A204.1 (cell line): ENCODE measurements at regions not wholly inside any gene's neighbourhood (a gene's known extent, or its start where the extent isn't known, plus 50 kb on each side); places are given as distances from the start of the nearest gene placed in this dataset.
"Not testable (repeated sequence)": the region's sequence is repeated elsewhere in the genome, so short reads cannot be mapped to it uniquely, and the experiment has no call there.

Experiments used
- FAIRE-seq: peaks from 2 replicates; lab custom pipeline; 2012; peaks lifted over from hg19 to GRCh38; lab: Jason Lieb, UNC

DNA sequence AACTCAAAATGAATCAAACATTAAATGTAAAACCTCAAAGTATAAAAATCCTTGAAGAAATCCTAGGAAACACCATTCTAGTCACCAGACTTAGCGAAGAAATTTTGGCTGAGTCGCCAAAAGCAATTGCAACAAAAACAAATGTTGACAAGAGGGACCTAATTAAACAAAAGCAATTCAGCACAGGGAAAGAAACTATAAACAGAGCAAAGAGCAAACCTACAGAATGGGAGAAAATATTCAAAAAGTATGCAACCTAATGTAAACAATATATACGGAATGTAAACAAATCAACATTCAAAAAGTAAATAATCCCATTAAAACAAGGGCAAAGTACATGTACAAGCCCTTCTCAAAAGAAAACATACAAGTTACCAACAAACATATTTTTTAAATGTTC lies 974.7 kb downstream of the TRAM1L1 start:
- no peak for FAIRE-seq

DNA sequence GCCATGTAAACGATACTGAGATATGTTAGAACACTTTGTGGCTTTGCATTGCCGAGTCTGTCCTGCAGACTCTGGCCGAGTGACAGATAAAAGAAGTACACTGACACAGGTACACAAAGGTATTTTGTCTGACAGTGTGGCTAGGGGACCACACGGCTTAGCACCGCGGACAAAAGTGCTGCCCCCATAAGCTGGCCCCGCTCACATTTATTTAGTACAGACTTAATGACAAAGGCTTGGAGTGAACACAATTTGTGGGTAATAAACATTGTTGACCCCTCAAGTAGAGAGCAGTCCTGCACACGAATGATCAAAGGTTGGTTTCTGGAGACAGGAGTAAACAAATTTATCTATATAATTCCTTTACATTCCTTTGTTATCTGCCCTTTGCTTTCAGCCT lies 976.8 kb downstream of the TRAM1L1 start:
- no peak for FAIRE-seq

DNA sequence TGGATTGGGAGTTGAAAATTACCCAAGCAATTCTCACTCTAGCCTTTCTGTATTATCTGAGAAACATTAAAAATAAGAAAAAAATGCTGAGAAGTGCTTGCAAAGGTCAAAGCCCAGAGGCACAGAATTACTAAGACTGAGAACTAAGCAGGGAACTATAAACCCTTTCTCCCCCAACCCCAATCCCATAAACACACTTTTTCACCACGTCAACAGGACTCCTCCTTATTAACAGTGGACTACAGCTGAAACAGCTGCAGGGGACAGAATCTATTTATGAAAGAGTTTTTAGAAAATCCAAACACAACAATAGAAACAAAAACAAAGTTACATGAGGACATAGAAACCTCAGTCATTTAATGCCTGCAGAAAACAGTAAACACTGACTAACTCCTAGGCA lies 984.1 kb downstream of the TRAM1L1 start:
- no peak for FAIRE-seq

DNA sequence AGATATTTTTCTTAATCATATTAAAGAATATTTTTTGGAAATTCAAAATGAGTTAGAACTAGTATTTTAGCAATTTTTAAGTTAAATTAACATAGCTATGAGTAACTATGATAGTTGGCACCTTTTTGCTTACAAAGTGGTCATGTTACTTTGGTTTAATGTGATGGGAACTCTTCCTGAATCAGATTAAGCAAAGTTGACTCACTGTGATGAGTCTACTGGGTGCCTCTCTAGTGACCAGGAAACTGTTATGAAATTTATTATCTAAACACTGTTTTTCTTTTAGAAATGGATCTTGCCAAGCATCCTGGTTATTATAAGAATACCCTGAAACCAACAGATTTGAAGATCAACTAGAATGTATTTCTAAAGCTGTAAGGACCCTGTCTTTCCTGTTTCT lies 985.8 kb downstream of the TRAM1L1 start:
- FAIRE-seq = no peak

DNA sequence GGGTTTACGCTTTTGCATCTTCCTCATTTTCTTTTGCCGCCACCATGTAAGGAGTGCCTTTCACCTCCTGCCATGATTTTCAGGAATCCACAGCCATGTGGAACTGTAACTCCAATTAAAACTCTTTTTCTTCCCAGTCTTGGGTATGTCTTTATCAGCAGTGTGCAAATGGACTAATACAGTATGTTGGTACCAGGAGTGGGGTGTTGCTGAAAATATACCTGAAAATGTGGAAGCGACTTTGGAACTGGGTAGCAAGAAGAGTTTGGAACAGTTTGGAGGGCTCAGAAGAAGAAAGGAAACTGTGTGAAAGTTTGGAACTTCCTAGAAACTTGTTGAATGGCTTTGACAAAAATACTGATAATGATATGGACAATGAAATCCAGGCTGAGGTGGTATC lies 983.9 kb upstream of the NDST4 start:
- FAIRE-seq = not testable (repeated sequence)

DNA sequence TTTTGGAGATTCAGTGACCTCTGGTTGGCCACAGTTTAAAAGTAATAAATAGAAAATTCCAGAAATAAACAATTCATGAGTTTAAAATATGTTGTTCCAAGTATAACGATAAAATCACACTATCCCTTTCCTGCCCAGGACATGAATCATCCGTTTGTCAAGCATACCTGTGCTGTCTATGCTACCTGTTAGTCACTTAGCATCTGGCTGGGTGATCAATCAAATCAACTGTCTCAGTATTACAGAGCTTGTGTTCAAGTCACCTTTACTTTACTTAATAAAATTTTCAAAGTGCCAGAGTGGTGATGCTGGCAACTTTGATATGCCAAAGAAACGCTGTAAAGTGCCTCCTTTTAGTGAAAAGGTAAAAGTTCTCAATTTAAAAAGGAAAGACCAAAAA lies 979.5 kb upstream of the NDST4 start:
- FAIRE-seq = no peak

- FAIRE-seq = no peak
Observed at GRCh38 chr4:116088771-116089170, 975.4 kb upstream of the NDST4 start.

DNA sequence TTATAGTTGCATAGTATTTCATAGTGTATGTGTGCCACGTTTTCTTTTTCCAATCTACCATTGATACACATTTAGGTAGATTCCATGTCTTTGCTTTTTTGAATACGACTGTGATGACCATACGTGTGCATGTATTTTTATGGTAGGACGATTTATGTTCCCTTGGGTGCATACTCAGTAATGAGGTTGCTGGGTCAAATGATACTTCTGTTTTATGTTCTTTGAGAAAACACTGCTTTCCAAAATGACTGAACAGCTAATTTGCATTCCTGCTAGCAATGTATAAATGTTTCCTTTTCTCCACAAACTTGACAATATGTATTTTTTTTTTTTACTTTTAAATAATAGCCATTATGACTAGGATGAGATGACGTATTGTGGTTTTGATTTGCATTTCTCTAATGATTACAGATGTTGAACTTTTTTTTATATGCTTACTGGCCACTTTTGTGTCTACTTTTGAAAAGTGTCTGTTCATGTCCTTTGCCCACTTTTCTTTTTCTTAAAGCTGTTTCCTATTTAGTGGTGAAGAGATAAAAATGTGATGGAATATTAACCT lies 969.5 kb upstream of the NDST4 start:
- no peak for FAIRE-seq

DNA sequence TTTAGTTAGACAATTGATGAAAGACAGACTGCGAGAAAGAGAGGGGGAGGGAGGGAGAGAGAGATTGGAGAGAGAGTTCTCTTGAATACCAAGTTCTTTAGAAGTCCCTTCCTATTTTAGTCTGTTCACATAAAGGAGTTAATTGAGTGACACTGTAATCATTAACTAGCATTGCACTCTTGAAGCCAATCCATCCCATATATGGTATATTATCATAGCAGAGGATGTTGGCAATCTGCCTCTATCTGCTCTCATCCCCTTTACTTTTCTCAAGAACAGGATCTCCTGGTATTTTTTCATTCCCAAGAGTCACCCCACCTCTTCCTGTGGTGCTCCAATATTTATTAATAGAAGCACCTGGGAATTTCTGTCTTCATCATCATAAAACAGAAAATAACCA lies 959.6 kb upstream of the NDST4 start:
- FAIRE-seq = no peak

DNA sequence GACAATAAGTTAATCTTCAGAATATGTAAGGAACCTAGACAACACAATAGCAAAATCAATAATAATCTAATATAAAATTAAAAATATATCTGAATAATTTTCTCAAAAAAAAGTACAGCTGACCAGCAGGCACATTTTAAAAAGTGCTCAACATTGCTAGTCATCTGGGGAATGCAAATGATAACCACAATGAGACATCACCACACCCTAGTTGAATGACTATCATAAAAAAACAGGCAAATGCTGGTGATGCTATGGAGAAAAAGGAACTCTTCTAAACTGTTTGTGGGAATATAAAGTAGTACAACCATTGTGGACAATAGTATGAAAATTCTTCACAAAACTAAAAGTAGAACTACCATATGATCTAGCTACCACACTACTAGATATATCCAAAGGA lies 956.9 kb upstream of the NDST4 start:
- no peak for FAIRE-seq

DNA sequence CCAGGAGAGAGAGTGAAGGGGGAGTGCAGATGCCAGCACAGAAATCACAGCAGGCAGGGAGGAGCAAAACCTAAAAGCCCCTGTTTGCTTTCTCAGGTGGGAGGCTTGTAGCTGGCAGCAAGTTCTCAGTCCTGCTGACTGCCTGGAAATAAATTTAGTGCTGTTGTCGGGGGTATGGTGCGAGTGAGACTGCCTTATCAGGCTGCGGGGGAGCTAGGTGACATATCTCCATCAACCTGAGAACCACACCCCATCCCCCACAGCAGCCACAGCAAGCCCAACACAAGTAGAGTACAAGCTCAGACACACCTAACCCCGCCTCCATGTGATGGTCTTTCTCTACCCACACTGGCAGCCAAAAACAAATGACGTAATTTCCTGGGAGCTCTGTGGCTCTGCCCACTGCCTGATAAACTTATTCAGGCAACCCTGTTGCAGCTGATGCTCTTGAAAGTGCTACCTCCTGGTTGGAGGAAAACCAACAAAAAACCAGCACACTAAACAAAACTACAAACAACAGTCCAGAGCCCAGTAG lies 953.4 kb upstream of the NDST4 start:
- no peak for FAIRE-seq

- FAIRE-seq = no peak
Observed at GRCh38 chr4:116064331-116064730, 950.9 kb upstream of the NDST4 start.

DNA sequence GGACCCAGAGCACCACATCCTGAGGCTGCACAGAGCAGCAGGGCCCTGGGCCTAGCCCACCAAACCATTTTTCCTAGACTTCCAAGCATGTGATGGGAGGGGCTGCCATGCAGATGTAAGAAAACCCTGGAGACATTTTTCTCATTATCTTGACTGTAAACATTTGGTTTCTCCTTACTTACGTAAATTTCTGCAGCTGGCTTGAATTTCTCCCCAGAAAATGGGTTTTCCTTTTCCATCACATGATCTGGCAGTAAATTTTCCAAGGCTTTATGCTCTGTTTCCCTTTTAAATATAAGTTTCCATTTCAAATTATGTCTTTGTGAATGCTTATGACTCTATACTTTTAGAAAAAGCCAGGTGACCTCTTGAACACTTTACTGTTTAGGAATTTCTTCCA lies 945.9 kb upstream of the NDST4 start:
- FAIRE-seq = no peak

DNA sequence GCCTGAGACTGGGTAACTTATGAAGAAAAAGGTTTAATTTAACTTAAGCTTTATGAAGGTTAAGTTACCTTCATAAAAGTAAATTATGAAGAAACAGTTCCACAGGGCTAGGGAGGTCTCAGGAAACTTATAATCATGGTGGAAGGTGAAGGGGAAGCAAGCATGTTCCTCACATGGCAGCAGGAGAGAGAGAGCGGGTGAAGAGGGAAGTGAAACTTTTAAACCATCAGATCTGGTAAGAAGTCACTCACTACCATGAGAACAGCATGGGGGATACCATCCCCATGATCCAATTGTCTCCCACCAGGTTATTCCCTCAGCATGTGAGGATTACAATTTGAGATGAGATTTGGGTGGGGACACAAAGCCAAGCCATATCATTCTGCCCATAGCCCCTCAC lies 944.7 kb upstream of the NDST4 start:
- no peak for FAIRE-seq

DNA sequence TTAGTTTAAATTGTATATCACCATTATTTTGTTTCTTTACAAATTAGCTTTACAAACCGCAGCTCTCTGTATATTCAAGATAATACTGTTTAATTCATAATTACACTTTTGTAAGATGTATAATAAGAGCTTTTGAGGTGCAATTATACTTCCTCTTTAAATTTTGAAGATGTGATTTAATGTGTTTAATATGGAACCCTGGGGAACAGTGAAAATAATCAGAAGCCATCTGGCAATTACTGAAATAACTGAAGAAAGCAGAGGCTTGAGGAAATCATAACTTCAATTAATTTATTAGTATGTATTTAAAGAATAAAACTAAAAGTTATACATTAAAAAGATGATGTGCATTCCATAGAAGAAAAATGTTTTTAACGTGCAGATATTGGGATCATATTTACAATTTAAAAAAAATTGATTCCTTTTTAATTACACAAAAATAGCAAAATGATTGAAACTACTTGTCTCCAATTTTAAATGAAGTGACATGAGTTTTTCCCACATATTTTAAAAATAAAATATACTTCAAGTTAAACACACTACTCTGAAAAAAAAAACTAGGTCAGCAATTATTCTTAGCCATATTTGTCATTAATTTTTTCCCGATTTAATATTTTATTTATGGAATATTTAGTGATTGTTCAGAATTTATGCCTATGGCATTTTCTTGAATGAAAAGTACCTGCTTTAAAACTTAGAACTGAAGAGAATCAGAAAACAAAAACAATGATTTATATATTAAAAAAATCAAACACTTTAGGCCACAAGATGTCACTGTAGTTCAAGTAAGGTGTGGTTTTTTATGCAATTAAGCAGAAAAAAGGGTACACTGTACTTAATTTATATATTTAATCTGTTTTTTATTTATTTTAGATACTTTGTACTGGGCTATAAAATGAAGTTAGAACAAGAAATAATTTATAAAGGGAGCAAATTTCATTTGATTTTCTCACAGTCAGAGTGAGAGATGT lies 942.7 kb upstream of the NDST4 start:
- FAIRE-seq = peak; percentile 96

DNA sequence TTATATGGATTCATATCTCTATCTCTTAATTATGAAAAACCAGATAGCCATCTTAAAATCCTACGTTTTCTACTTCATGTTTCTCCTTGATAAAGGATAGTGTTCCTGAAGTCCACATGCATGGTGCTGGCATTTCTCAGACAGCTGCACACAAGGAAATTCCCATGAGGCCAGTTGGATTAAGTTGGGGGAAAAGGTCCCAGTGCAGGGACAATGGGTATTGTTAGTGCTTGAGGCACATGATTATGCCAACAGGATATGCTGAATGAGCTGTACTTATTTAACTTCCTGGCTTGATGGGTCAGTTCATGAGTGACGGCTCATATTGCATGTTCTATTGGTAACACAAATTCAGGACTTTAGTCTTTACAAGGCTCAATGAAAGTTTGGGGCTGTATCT lies 913.9 kb upstream of the NDST4 start:
- FAIRE-seq = no peak

DNA sequence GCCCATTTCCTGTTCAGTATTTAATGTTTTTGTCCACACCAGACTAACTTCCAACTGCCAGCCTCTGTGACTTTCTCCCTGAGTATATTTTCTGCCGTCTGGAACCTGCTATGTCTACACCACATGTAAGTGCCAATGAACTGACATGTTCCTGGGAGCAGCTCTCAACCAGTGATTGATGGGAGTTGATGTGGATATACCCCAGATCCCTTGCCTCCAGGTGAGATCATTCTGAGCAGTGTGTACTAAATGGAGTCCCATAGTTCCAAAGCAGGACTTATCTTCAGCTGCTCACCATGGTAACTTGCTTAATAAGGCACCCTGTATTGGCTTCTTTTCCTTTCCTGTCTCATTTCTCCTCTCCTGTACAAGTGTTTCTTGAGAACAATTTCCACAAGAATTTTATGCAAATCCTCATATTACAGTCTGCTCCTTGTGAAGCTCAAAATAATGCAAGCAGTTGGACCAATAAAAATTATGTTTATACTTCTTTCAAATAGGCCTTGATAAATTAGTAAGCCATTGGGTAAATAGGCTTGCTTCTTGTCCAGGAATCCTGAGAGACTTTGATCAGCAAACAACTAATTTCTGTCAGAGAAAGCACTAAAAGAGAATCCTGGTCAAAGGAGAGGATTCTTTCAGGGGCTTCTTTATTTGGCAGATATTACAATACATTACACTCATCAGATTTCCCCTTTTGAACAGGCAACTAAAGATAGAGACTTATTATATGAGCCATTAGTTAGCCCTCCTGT lies 911.7 kb upstream of the NDST4 start:
- no peak for FAIRE-seq

GRCh38 chr4:116023049-116023448 lies 909.6 kb upstream of the NDST4 start:
- no peak for FAIRE-seq

DNA sequence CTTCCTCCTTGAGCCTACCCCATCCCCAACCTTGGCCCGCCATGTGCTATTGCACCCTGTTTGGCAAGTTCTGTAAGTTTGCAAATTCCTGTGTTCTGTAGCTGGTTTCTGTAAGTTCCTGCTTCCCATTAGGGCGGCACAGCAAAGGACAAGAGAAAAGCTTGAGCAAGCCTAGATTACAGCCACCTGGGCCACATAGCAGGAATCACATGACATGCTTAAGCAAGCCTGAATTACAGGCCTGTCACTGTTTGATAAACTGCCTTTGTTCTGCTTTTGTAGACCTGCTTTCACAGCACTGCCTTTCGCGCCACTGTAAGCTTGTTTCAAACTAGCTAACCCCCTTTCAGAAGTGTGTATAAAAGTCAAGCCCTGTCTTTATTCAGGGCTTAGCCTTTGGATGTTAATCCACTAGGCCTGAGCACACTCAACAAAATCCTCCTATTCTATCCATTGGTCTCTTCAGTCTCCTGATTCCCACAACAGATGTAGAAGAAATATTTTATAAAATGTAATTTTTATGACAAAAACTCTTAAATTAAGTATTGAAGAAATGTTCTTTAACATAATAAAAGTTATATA lies 906.8 kb upstream of the NDST4 start:
- FAIRE-seq = no peak

- no peak for FAIRE-seq
Observed at GRCh38 chr4:116018831-116019230, 905.4 kb upstream of the NDST4 start.

GRCh38 chr4:116016201-116016600 lies 902.8 kb upstream of the NDST4 start:
- no peak for FAIRE-seq

DNA sequence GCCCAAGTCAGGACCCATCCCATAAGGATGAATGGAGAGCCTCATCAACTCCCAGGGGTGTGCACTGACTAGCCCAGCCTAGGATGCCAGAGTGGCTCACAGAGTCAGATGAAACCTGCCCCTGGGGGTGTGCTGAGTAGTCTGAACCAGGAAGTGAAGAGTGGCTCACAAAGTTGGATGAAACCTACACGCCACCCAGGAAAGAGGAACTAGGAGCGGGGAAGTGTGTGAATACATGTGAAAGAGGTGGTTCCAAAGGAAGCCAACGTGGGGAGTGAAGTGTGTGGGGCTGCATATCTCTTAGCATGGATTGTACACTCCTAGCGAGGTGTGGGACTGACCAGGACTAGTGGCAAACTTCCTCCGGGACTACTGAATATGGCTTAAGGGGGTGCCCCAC lies 902.1 kb upstream of the NDST4 start:
- no peak for FAIRE-seq

GRCh38 chr4:116015062-116015461 lies 901.6 kb upstream of the NDST4 start:
- FAIRE-seq = no peak
